IMR-90 (cell line): ENCODE measurements at regions not wholly inside any gene's neighbourhood (a gene's known extent, or its start where the extent isn't known, plus 50 kb on each side); places are given as distances from the start of the nearest gene placed in this dataset.

Experiments
- CEBPB ChIP-seq: IDR thresholded peaks from 2 replicates; pipeline ENCODE4 v1.6.1; 2012; ENCODE audit warnings: low read depth, low read length, improper control_type of control experiment
- CHD1 ChIP-seq: IDR thresholded peaks from 2 replicates; pipeline ENCODE4 v1.6.1; 2012; ENCODE audit warnings: low read depth, low read length, improper control_type of control experiment
- MAFK ChIP-seq: IDR thresholded peaks from 2 replicates; pipeline ENCODE4 v1.6.1; 2012; ENCODE audit warnings: low read depth, low read length, improper control_type of control experiment
- POLR2A ChIP-seq: IDR thresholded peaks from 2 replicates; pipeline ENCODE4 v1.6.1; 2012; ENCODE audit warnings: mild to moderate bottlenecking, low read depth, low read length
- RAD21 ChIP-seq: IDR thresholded peaks from 2 replicates; pipeline ENCODE4 v1.6.1; 2012; ENCODE audit warnings: low read length, improper control_type of control experiment
- SMC3 ChIP-seq: fragments of 150-350 bp; IDR thresholded peaks from 2 replicates; pipeline ENCODE4 v1.6.1; 2016; ENCODE audit warnings: low read depth, mild to moderate bottlenecking, antibody characterized with exemption, low read length, moderate library complexity
- TF ChIP-seq, protein P1 (sequence below): conservative IDR thresholded peaks from 2 replicates; pipeline ENCODE4 v1.5.1; 2012; ENCODE audit warnings: mild to moderate bottlenecking, low read depth, low read length, improper control_type of control experiment
- TF ChIP-seq, protein P2 (sequence below): fragments of 150-350 bp; IDR thresholded peaks from 2 replicates; pipeline ENCODE4 v1.6.1; 2017; ENCODE audit warnings: mild to moderate bottlenecking, antibody characterized with exemption, low read length, low read depth

DNA sequence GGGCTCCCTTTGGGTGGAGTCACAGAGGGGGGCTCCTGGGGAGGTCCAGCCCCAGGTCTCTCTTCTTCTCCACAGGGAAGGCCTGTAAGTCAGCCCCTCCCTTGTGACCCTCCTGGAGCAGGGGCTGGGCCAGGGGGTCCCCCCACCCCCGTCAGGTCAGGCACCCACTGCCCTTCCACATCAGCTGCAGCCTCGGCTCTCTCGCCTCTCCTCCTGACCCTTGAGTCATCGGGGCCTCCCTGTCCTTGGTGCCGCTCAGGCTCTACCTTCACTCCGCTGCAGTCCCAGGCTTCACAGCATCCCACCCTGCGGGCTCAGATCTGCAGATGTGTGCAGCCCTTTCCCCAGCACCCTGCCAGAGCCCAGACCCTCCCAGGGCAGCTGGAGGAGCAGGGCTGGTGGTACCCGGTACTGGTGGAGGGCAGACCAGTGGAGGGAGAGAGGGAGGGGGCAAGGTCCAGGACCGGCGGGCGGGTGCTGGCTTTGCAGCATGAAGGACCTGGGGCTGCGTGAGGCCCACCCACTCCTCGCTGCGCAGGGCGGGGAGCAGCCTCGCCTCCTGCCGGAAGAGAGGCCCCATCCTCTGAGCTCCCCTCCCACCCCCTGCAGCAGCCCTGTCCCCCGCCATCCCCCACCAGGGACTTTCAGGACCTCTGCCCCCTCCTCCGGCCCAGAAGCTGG, 117.1 kb downstream of the FAM53A start:
- TF ChIP-seq POLR2A = no peak
- TF ChIP-seq CEBPB = no peak
- TF ChIP-seq, protein P1, sequence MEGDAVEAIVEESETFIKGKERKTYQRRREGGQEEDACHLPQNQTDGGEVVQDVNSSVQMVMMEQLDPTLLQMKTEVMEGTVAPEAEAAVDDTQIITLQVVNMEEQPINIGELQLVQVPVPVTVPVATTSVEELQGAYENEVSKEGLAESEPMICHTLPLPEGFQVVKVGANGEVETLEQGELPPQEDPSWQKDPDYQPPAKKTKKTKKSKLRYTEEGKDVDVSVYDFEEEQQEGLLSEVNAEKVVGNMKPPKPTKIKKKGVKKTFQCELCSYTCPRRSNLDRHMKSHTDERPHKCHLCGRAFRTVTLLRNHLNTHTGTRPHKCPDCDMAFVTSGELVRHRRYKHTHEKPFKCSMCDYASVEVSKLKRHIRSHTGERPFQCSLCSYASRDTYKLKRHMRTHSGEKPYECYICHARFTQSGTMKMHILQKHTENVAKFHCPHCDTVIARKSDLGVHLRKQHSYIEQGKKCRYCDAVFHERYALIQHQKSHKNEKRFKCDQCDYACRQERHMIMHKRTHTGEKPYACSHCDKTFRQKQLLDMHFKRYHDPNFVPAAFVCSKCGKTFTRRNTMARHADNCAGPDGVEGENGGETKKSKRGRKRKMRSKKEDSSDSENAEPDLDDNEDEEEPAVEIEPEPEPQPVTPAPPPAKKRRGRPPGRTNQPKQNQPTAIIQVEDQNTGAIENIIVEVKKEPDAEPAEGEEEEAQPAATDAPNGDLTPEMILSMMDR = no peak
- TF ChIP-seq RAD21 = no peak
- TF ChIP-seq, protein P2, sequence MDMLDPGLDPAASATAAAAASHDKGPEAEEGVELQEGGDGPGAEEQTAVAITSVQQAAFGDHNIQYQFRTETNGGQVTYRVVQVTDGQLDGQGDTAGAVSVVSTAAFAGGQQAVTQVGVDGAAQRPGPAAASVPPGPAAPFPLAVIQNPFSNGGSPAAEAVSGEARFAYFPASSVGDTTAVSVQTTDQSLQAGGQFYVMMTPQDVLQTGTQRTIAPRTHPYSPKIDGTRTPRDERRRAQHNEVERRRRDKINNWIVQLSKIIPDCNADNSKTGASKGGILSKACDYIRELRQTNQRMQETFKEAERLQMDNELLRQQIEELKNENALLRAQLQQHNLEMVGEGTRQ = no peak
- TF ChIP-seq MAFK = no peak
- no peak for TF ChIP-seq CHD1
- TF ChIP-seq SMC3 = no peak
